MCF 10A (cell line): ENCODE measurements at regions not wholly inside any gene's neighbourhood (a gene's known extent, or its start where the extent isn't known, plus 50 kb on each side); places are given as distances from the start of the nearest gene placed in this dataset.

Experiments
- BruUV-seq: library from RNA; stranded (reverse); fragments of 400-500 nt; replicated peaks from 2 replicates; lab custom pipeline; 2021; lab: Mats Ljungman, UMichigan
- CTCF ChIA-PET: fragments of 300-600 bp; sonication (Branson Sonifier 250); formaldehyde crosslinking; extraction: SDS; loops from one replicate; lab custom pipeline; 2021; ENCODE audit warnings: antibody characterized with exemption, inconsistent platforms; lab: Yijun Ruan, JAX
- POLR2A ChIA-PET: fragments of 300-600, 350-650 bp; sonication (Branson Sonifier 250); formaldehyde crosslinking; extraction: SDS; loops from one replicate; lab custom pipeline; 2020; ENCODE audit warnings: antibody characterized with exemption, inconsistent platforms; lab: Yijun Ruan, JAX
- DNase-seq: peaks from one replicate; pipeline ENCODE4 v3.0.0-alpha.2; 2018; ENCODE audit not compliant: unreplicated experiment
- H3K27ac Mint-ChIP-seq: one replicate; pipeline ENCODE4 v1.8.0; 2022; ENCODE audit warnings: mild to moderate bottlenecking, low read depth, mixed read lengths; ENCODE audit not compliant: unreplicated experiment
- H3K27me3 Mint-ChIP-seq: one replicate; pipeline ENCODE4 v1.8.0; 2022; ENCODE audit warnings: mixed read lengths; ENCODE audit not compliant: insufficient read depth, unreplicated experiment
- H3K36me3 Mint-ChIP-seq: one replicate; pipeline ENCODE4 v1.8.0; 2022; ENCODE audit warnings: mild to moderate bottlenecking, moderate library complexity, mixed read lengths; ENCODE audit not compliant: insufficient read depth, unreplicated experiment
- H3K4me1 Mint-ChIP-seq: one replicate; pipeline ENCODE4 v1.8.0; 2022; ENCODE audit warnings: mixed read lengths; ENCODE audit not compliant: insufficient read depth, unreplicated experiment
- H3K4me3 Mint-ChIP-seq: one replicate; pipeline ENCODE4 v1.8.0; 2022; ENCODE audit warnings: mild to moderate bottlenecking, moderate library complexity, mixed read lengths; ENCODE audit not compliant: unreplicated experiment
- H3K9me3 Mint-ChIP-seq: one replicate; pipeline ENCODE4 v1.8.0; 2022; ENCODE audit warnings: mixed read lengths; ENCODE audit not compliant: unreplicated experiment
- intact Hi-C: fragments of 100-400 bp; cut with micrococcal nuclease; formaldehyde crosslinking; loops from 2 replicates; pipeline ENCODE4 v1.14.1; 2022
- TF ChIP-seq, protein P1 (sequence below): fragments of 200-600 bp; IDR thresholded peaks from one replicate; pipeline ENCODE4 v1.8.0; 2022; ENCODE audit warnings: antibody characterized with exemption, mild to moderate bottlenecking; ENCODE audit not compliant: unreplicated experiment

DNA sequence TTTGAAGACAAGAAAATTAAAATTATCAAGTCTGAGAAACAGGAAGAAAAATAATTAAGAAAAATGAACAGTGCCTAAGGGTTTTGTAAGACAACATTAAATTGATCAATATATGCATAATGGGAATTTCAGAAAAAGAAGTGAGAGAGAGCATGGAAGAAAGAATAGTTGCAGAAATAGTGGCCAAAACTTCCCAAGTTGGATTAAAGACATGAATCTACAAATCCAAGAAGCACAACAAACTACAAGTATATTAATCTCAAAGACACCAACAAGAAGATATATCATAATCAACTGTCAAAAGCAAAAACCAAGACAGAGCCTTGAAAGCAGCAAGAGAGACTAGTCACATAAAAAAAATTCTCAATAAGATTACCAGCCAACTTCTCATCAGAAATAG is 488.0 kb downstream of the RASEF start:
- no peaks in the 10 kb centered on the region for H3K4me1 Mint-ChIP-seq
- POLR2A ChIA-PET: interaction anchor here (0.7 kb wide), 1 partner anchor 423 kb away, joined by 3 read pairs; no protein-coding TSS in a partner anchor
- no TSS peak for BruUV-seq

GRCh38 chr9:82580921-82581320 is 482.0 kb downstream of the RASEF start:
- CTCF ChIA-PET: interaction anchor here (0.8 kb wide), 1 partner anchor 10 kb away, joined by 3 read pairs; no protein-coding TSS in a partner anchor
- no peak for DNase-seq
- no peak overlapping the region for H3K4me3 Mint-ChIP-seq
- H3K4me1 Mint-ChIP-seq: no peaks in the 10 kb centered on the region
- no peaks in the 10 kb centered on the region for H3K27me3 Mint-ChIP-seq
- H3K27ac Mint-ChIP-seq: no peak overlapping the region
- BruUV-seq: no TSS peak
- POLR2A ChIA-PET: no interaction called here
- TF ChIP-seq, protein P1, sequence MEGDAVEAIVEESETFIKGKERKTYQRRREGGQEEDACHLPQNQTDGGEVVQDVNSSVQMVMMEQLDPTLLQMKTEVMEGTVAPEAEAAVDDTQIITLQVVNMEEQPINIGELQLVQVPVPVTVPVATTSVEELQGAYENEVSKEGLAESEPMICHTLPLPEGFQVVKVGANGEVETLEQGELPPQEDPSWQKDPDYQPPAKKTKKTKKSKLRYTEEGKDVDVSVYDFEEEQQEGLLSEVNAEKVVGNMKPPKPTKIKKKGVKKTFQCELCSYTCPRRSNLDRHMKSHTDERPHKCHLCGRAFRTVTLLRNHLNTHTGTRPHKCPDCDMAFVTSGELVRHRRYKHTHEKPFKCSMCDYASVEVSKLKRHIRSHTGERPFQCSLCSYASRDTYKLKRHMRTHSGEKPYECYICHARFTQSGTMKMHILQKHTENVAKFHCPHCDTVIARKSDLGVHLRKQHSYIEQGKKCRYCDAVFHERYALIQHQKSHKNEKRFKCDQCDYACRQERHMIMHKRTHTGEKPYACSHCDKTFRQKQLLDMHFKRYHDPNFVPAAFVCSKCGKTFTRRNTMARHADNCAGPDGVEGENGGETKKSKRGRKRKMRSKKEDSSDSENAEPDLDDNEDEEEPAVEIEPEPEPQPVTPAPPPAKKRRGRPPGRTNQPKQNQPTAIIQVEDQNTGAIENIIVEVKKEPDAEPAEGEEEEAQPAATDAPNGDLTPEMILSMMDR: no peak
- H3K36me3 Mint-ChIP-seq: no peaks in the 10 kb centered on the region
- intact Hi-C loops: no loop called here
- peaks cover 8% of the 10 kb centered on the region for H3K9me3 Mint-ChIP-seq

More for the DNA sequence above, 488.0 kb downstream of the RASEF start:
- no peak overlapping the region for H3K4me3 Mint-ChIP-seq
- TF ChIP-seq, protein P1: no peak
- no peaks in the 10 kb centered on the region for H3K27me3 Mint-ChIP-seq
- H3K36me3 Mint-ChIP-seq: no peaks in the 10 kb centered on the region
- no peak overlapping the region for H3K27ac Mint-ChIP-seq
- peaks cover 15% of the 10 kb centered on the region for H3K9me3 Mint-ChIP-seq
- CTCF ChIA-PET: interaction anchor here (0.6 to 1.7 kb wide), 2 partner anchors 32 to 399 kb away, joined by 3 to 7 read pairs; no protein-coding TSS in a partner anchor
- intact Hi-C loops: no loop called here
- DNase-seq: no peak

DNA sequence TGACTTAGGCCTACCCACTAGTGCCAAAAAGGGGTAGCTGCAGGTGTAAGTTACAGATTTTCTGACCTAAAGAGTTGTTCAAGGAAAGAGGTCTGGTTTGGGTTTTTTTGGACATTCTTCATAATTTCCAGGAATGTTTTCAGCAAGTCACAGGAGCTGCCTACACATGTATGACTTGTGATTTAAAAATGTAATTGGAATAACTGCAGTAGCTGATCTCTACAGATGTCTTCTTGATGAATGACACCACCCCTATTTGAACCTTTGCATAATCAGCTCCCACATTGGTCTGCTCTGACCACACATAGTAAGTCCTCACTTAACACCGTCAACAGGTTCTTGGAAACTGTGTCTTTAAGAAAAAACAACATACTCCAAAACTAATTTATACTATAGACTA is 481.4 kb downstream of the RASEF start:
- DNase-seq: no peak
- Mint-ChIP-seq H3K27me3 (no peaks in the 10 kb centered on the region), H3K4me1 (no peaks in the 10 kb centered on the region), H3K4me3 (no peak overlapping the region), H3K27ac (no peak overlapping the region), H3K36me3 (no peaks in the 10 kb centered on the region), H3K9me3 (peaks cover 8% of the 10 kb centered on the region)
- ChIA-PET CTCF (interaction anchor here (0.6 to 1.3 kb wide), 3 partner anchors 10 to 341 kb away, joined by 3 read pairs; no protein-coding TSS in a partner anchor), POLR2A (interaction anchor here (0.6 kb wide), 1 partner anchor 288 kb away, joined by 3 read pairs; no protein-coding TSS in a partner anchor)
- TF ChIP-seq, protein P1: no peak
- no TSS peak for BruUV-seq
- intact Hi-C loops: no loop called here

DNA sequence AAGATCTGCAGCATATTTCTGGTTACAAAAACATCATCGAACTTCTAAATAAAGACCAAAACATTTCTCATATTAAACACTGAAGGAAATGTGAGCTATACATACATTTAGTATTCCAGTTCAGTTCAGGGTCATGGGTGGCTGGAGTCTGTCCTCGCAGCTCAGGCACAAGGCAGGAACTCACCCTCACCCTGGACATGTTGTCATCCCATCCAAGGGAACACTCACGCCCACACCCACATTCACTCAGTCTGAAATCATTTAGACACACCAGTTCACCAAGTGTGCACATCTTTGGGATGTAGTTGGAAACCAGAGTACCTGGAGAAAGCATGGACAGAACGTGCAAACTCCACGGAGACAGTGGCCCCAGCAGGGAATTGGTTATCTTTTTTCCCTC is 481.0 kb downstream of the RASEF start:
- no peaks in the 10 kb centered on the region for H3K36me3 Mint-ChIP-seq
- TF ChIP-seq, protein P1: no peak
- H3K9me3 Mint-ChIP-seq: peaks cover 8% of the 10 kb centered on the region
- intact Hi-C loops: no loop called here
- ChIA-PET POLR2A (interaction anchor here (0.6 kb wide), 1 partner anchor 288 kb away, joined by 3 read pairs; no protein-coding TSS in a partner anchor), CTCF (interaction anchor here (0.6 to 1.3 kb wide), 3 partner anchors 11 to 341 kb away, joined by 3 read pairs; no protein-coding TSS in a partner anchor)
- no peak for DNase-seq
- H3K27me3 Mint-ChIP-seq: no peaks in the 10 kb centered on the region
- H3K27ac Mint-ChIP-seq: no peak overlapping the region
- no peak overlapping the region for H3K4me3 Mint-ChIP-seq
- H3K4me1 Mint-ChIP-seq: no peaks in the 10 kb centered on the region
- no TSS peak for BruUV-seq
